GM19035 (cell line): ENCODE measurements at regions not wholly inside any gene's neighbourhood (a gene's known extent, or its start where the extent isn't known, plus 50 kb on each side); places are given as distances from the start of the nearest gene placed in this dataset.

Experiments used
- ATAC-seq: cut with Tn5 transposase; IDR thresholded peaks from one replicate; pipeline ENCODE4 v1.9.1; 2021; ENCODE audit not compliant: unreplicated experiment

DNA sequence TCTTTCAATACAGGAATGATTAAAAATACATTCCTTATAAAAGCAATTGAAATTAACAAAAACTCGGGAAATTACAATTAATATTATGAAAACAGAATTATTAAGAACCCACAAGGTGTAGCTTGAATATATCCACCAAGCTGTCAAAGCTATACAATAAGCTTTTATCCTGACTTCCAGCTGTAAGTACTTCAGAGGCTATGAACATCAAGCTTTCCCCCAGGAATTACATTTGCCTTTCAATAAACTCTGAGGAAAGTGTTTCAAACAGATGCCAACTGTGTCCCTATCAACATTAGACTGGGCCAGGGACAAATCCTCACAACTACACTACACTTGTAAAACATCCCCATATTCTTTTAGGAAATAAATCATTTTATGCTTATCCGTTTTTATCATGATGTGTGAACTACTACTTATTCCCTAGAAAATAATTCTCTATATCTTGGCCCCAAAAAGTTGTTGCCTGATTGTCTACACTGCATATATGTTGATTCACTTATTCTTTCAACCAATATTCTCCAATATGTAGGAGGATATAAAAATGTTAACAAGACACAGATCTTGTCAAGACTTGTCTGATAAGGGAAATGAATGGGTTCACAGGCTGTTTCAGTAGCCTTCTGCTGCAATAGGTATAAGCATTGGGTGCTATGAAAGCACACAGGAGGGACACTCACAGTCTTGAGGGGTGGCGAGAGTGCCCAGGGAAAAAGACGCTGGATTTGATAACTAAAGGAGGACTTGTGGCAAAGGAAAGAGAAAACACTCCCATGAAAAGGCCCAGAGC, 494.1 kb downstream of the CENPC start:
- no peak for ATAC-seq

DNA sequence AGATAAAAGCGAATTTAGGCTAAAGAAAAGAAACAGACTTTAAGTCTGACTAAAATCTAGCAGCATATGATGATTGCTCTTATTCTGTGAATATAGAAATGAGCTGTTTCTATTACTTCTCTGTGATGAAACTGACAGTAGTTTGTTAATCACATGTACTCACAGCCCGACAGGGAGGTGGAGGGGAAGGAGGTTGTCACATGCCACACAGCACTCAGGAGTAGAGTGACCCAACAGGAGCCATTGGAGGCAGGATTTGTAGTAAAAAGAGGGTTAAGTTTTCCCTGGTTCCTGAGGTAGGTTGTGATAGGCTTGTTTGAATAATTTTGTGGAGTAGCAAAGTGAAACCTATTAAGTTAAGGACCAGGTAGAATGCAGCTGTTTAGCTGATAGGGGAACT, 495.9 kb downstream of the CENPC start:
- no peak for ATAC-seq

DNA sequence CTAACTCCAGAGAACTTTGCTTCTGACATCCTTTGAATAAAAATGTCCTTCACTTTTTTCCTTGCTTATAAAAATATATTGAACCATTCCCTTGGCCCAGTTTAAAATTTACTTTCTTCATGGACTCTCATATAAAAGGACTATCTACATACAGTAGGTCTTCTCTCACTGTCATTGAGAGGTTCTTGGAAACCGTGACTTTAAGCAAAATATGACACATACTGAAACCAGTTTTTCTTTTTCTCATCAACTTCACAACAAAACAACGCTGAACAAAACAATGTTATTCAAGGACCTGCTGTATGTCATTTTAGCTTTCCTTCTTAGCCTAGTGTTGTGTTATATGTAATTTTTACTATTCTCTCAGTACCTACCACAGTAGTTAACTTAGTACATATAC, 496.8 kb downstream of the CENPC start:
- ATAC-seq, result no peak

DNA sequence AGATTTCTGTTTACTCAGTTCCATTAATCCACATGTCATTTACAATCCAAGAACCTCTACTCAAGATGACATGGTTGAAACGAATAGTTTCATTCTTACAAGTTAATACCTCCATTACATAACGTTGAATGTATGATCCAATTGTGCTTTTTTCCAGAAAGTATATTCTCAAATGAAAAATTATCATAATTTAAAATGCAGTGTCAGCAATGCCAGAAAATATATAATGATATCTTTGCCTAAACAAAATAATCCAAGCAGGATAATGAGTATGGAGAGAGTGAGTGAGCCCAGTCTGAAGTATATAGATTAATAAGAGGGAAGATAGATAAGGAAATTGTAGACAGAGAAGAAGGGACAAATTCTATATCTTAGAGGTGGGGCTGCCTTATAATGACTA, 505.0 kb downstream of the CENPC start:
- ATAC-seq, result no peak

DNA sequence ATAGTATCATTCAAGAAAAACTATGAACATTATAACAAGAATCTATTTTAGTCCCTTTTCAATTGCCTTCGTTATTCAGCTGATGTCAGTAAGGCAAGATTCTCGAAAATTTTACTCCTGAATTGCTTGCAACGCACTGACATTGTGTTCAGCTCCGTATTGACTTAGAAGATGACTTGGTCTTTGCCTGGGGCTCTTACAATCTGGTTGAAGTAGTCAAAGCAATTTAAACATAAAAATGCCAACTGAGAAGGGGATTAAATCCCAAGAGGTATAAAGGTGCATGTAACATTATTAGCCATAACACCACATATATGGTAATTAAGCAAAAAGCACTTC, 507.1 kb downstream of the CENPC start:
- no peak for ATAC-seq

DNA sequence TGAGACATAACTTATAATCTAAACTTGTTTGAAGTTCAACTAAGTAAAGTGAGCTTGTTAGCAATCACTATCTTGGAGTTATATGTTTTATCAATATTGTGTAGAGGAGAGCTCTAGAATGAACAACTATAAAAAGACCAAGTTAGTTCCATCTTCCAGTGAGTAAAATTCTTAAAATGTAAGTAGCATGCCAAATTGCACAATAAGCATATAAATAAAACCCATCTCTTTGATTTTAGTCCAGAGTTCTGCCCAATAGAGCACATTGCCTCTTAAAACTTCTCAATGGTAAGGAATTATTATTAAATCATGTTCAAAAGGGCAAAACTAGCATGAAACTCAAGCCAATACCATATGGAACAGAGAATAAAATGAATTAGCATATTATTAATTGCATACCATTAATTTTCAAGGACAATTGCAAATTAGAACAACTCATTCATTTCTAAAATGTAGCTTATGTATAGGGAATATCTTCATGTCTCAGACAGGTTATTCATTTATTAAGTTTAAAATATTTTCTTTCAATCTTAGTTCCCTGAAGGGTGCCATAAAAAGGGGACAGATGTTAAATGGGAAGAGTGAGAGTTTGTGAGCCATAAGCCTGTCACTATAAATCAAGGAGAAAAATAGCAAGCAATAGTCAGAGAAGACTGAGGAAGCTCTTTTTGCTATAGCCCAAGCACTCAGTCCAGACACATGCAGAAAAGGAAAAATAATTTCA, 507.6 kb downstream of the CENPC start:
- ATAC-seq, result no peak

DNA sequence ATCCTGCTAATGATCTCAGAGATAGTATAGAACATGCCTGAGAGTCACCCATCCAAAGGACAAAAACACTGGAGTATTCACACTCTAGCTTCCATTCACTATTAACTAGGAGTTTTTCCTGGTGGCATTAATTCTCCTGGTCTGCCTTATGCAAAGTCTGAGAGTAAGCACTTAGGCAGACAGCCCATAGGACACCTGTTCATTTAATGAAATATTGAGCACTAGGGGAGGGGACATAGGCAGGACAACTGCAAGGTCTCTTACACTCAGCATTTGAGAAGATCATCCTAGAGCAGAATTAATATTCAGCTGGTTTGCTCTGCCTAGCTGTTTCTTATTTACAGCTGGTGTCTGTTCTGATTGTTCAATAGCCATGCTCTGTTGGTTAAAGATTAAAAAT, 508.5 kb downstream of the CENPC start:
- no peak for ATAC-seq

DNA sequence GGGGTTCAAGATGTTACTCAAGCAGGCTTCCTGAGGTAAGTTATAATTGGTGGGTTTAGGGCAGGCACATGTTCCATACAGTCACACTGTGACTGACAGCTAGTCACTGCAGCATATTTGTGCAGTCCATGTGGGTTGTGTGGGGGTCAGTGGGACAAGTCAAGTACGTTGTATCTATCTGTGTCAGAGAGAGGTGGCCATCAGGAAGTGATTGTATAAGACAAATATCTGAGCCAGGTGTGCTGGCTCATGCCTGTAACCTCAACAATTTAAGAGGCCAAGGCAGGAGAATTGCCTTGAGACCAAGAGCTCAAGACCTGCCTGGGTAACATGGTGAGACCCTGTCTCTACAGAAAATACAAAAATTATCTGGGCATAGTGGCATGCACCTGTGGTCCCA, 509.3 kb downstream of the CENPC start:
- ATAC-seq, result no peak

- no peak for ATAC-seq
Measured at GRCh38 chr4:67035501-67035900, 509.8 kb downstream of the CENPC start.

GRCh38 chr4:67030636-67031035, 514.7 kb downstream of the CENPC start:
- ATAC-seq, result no peak

GRCh38 chr4:67020438-67020797, 524.9 kb downstream of the CENPC start:
- no peak for ATAC-seq

GRCh38 chr4:67019686-67020437, 525.4 kb downstream of the CENPC start:
- no peak for ATAC-seq

- ATAC-seq, result no peak
Measured at GRCh38 chr4:67014592-67014991, 530.7 kb downstream of the CENPC start.

DNA sequence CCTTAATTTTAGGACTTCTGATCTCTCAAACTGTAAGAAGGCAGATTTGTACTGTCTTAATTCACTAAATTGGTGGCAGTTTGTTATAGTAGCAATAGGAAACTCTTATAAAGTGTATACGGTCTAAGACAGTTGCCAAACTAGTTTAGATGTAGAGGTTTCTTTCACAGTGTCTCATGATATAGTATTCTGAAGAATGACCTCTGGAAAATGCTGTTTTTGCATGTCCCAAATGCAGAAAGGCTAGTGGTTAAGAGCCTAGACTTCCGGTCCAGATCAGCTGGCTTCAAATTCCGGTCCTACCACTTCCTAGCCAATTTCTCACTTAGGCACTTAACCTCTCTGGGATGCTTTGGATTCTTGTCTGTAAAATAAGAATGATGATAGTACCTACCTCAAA, 538.5 kb downstream of the CENPC start:
- ATAC-seq, result no peak

DNA sequence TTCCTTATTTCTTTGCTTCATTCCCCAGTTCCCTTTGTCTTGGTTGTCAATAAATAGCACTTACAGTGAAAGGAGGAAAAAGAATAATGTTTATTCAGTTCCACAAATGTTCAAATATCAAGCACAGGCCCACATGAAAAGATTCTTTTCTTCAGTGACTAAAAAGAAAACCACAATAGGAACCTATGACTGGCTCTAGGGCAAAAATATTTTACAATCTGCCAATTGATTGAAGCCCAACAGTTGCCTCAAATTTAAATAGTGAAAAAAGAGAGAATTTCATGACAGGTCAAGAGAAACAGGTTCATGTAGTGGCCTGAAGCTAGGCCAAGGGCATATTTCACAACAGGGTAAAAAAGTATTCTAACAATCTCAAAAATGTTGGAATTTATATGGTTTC, 553.8 kb downstream of the CENPC start:
- ATAC-seq, result no peak

- ATAC-seq, result no peak
Measured at GRCh38 chr4:66974665-66975064, 570.6 kb downstream of the CENPC start.

- ATAC-seq, result no peak
Measured at GRCh38 chr4:66972087-66972486, 573.2 kb downstream of the CENPC start.

DNA sequence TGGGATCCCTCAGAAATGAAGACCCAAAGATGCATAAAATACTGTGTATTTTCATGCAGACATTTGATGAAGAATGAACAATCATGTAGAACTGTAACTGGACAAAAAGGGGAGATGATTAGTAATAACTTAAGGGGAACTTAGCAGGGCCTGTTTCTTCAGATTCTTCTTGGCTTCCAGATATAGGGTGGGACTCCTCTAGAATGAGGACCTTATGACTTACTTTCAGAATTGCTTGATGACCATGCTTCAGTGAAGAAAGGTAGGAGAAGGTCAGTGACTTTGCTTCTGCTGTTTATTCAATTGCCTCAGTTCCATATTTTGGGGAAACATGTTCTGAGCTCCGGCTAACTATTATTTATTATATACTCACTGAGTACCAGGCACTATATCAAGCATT, 580.8 kb downstream of the CENPC start:
- no peak for ATAC-seq

GRCh38 chr4:66963084-66963483, 582.2 kb downstream of the CENPC start:
- no peak for ATAC-seq

GRCh38 chr4:66959207-66959606, 586.1 kb downstream of the CENPC start:
- ATAC-seq, result no peak

GRCh38 chr4:66956852-66957251, 588.5 kb downstream of the CENPC start:
- no peak for ATAC-seq

DNA sequence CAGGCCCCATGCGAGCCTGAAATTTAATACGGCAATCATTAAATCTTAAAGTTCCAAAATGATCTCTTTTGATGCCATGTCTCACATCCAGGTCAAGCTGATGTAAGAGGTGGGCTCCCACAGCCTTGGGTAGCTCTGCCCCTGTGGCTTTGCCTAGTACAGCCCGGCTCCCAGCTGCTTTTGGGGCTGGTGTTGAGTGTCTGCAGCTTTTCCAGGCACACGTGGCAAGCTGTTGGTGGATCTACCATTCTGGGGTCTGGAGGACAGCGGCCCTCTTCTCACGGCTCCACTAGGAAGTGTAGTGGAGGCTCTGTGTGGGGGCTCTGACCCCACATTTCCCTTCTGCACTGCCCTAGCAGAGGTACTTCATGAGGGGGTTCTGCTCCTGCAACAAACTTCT, 588.9 kb downstream of the CENPC start:
- ATAC-seq, result no peak
